Vagina (tissue), 2 donors: ENCODE measurements at regions not wholly inside any gene's neighbourhood (a gene's known extent, or its start where the extent isn't known, plus 50 kb on each side); places are given as distances from the start of the nearest gene placed in this dataset.

Experiments used
- DNase-seq, 2 donors: peaks; one replicate each; pipeline ENCODE4 v3.0.0-alpha.2; 2017; ENCODE audit errors: extremely low spot score in 2 of 2
- H3K27ac ChIP-seq: fragments of 200-600 bp; sonication (generic); one replicate; pipeline ENCODE4 v1.5.1; 2019
- H3K27me3 ChIP-seq: fragments of 200-600 bp; sonication (generic); one replicate; pipeline ENCODE4 v1.5.1; 2019
- H3K36me3 ChIP-seq, 2 donors: fragments of 200-600 bp; sonication (generic); one replicate each; pipeline ENCODE4 v1.5.1; 2017 to 2019
- H3K4me1 ChIP-seq: fragments of 200-600 bp; sonication (generic); one replicate; pipeline ENCODE4 v1.5.1; 2019
- H3K4me3 ChIP-seq, 2 donors: fragments of 200-600 bp; sonication (generic); 1 replicate in 1 of 2; 2 replicates in 1 of 2; pipeline ENCODE4 v1.5.1; 2016 to 2019
- H3K9me3 ChIP-seq: fragments of 200-600 bp; sonication (generic); one replicate; pipeline ENCODE4 v1.5.1; 2019
- CTCF ChIP-seq, 3 experiments: fragments of 450-650 bp in 2 of 3; fragments of 200-600 bp in 1 of 3; sonication (generic) in 1 of 3; IDR thresholded peaks; one replicate each; pipeline ENCODE4 v1.5.1; 2017 to 2019; ENCODE audit warnings: antibody characterized with exemption in 3 of 3, mild to moderate bottlenecking in 2 of 3, moderate library complexity in 2 of 3
- POLR2A ChIP-seq, 2 donors: fragments of 450-650 bp; IDR thresholded peaks; one replicate each; pipeline ENCODE4 v1.6.1; 2017; ENCODE audit warnings: antibody characterized with exemption in 2 of 2, mild to moderate bottlenecking in 2 of 2, moderate library complexity in 2 of 2
- POLR2AphosphoS5 ChIP-seq, 2 donors: sonication (generic); formaldehyde crosslinking; IDR thresholded peaks; one replicate each; pipeline ENCODE4 v1.9.0; 2017; ENCODE audit warnings: antibody characterized with exemption in 2 of 2, mild to moderate bottlenecking in 2 of 2, low read depth in 1 of 2; ENCODE audit not compliant: insufficient read depth in 1 of 2
- intact Hi-C: fragments of 100-400 bp; cut with DNase I; formaldehyde crosslinking; loops from one replicate; pipeline ENCODE4 v1.15.1; 2023

GRCh38 chr12:17266856-17267255, 660.9 kb upstream of the LMO3 start:
- no peaks in the 10 kb centered on the region for H3K9me3 ChIP-seq
- intact Hi-C loops, result no loop called here

DNA sequence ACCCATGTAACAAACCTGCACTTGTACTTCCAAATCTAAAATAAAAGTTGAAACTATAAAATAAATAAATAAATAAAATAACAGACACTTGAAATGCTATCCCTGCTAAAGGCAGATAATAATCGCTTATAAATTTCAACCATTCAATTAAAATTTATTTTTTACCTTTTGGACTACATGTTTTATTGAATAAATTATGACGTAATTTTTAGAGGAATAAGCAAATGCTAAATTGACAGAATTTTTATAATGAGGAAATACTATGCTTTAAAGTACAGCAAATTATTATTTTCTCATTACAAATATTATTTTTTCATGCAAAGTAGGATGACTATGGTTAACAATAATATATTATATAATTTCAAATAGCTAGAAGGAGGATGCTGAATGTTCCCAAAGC, 658.6 kb upstream of the LMO3 start:
- intact Hi-C loops, result no loop called here
- Histone ChIP-seq H3K4me1 (no peaks in the 10 kb centered on the region), H3K4me3 (no peak overlapping the region), H3K36me3 (no peaks in the 10 kb centered on the region), H3K9me3 (no peaks in the 10 kb centered on the region), H3K27me3 (no peaks in the 10 kb centered on the region), H3K27ac (no peak overlapping the region)
- DNase-seq, result no peak
- no peak for TF ChIP-seq CTCF (IDR thresholded peaks at IDR 0.05)
- TF ChIP-seq POLR2AphosphoS5 (IDR thresholded peaks at IDR 0.05; ENCODE audit: insufficient read depth in 1 of 2, low read depth in 1 of 2), result no peak
- TF ChIP-seq POLR2A (IDR thresholded peaks at IDR 0.05), result no peak

More at GRCh38 chr12:17266856-17267255, 660.9 kb upstream of the LMO3 start:
- H3K36me3 ChIP-seq, result no peaks in the 10 kb centered on the region
- no peak for DNase-seq
- no peaks in the 10 kb centered on the region for H3K27me3 ChIP-seq
- H3K4me1 ChIP-seq, result no peaks in the 10 kb centered on the region
- no peak overlapping the region for H3K4me3 ChIP-seq
- no peak overlapping the region for H3K27ac ChIP-seq
- TF ChIP-seq POLR2AphosphoS5 (IDR thresholded peaks at IDR 0.05; ENCODE audit: insufficient read depth in 1 of 2, low read depth in 1 of 2) (no peak), CTCF (IDR thresholded peaks at IDR 0.05) (no peak), POLR2A (IDR thresholded peaks at IDR 0.05) (no peak)

DNA sequence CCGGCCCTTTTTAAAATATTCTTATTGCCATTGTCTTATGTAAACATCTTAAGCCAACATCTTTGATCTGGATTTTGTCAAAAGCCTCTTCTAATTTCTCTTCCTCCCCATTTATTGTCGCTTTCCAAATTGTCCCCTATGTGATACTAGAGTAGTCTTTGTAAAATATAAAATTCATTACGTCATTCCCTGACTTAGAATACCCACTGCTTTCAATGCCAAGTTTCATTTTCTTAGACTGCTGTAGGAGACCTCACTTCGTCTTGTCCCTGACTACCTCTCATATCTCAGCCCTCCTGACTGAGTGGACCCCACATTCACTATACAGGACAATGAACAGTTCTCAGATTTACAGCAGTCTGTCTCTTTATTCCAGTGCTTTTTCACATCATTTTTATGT, 633.9 kb upstream of the LMO3 start:
- Histone ChIP-seq H3K9me3 (no peaks in the 10 kb centered on the region), H3K36me3 (no peaks in the 10 kb centered on the region), H3K4me1 (no peaks in the 10 kb centered on the region), H3K4me3 (no peak overlapping the region), H3K27me3 (no peaks in the 10 kb centered on the region), H3K27ac (no peak overlapping the region)
- TF ChIP-seq POLR2AphosphoS5 (IDR thresholded peaks at IDR 0.05; ENCODE audit: insufficient read depth in 1 of 2, low read depth in 1 of 2), result no peak
- TF ChIP-seq CTCF (IDR thresholded peaks at IDR 0.05), result no peak
- no peak for TF ChIP-seq POLR2A (IDR thresholded peaks at IDR 0.05)
- DNase-seq, result no peak
- intact Hi-C loops, result no loop called here

DNA sequence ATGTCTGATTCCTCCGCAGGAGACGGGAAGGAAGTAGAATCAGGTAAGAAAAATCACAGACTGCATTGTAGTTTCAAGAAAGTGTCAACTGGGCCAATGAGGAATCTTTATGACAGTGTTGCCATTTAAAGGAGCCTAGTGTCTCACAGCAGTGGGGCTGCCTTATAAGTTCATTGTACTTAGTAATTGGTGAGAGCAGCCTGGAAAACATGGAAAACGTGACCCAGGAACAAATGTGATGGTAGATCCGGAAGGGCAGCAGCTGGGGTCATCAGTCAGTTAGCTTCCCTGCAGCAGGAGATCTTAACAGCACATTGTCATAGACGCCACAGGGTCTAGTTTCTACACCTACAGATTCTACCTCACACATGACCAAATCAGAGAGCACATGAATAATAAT, 630.0 kb upstream of the LMO3 start:
- intact Hi-C loops, result loop anchor here (1.0 kb wide), 1 partner anchor 15 kb away; no protein-coding TSS in a partner anchor
- no peaks in the 10 kb centered on the region for H3K9me3 ChIP-seq

More for the DNA sequence above, 630.0 kb upstream of the LMO3 start:
- H3K4me3 ChIP-seq, result no peak overlapping the region
- TF ChIP-seq POLR2A (IDR thresholded peaks at IDR 0.05), result no peak
- no peak for TF ChIP-seq POLR2AphosphoS5 (IDR thresholded peaks at IDR 0.05; ENCODE audit: insufficient read depth in 1 of 2, low read depth in 1 of 2)
- TF ChIP-seq CTCF (IDR thresholded peaks at IDR 0.05), result no peak
- no peaks in the 10 kb centered on the region for H3K4me1 ChIP-seq
- H3K27ac ChIP-seq, result no peak overlapping the region
- no peaks in the 10 kb centered on the region for H3K36me3 ChIP-seq
- DNase-seq, result no peak
- H3K27me3 ChIP-seq, result no peaks in the 10 kb centered on the region
